Skeletal muscle tissue (tissue), 3 donors: ENCODE measurements at regions not wholly inside any gene's neighbourhood (a gene's known extent, or its start where the extent isn't known, plus 50 kb on each side); places are given as distances from the start of the nearest gene placed in this dataset.

Source experiments
- H3K27ac ChIP-seq: one replicate; pipeline ENCODE4 v1.7.0; 2013; ENCODE audit warnings: mild to moderate bottlenecking, low read depth, low read length, inconsistent platforms
- H3K27me3 ChIP-seq, 3 donors: one replicate each; pipeline ENCODE4 v1.7.0; 2013; ENCODE audit warnings: low read length in 3 of 3; ENCODE audit not compliant: control insufficient read depth in 3 of 3, insufficient read depth in 3 of 3
- H3K36me3 ChIP-seq, 3 donors: one replicate each; pipeline ENCODE4 v1.7.0; 2013; ENCODE audit warnings: low read length in 3 of 3; ENCODE audit not compliant: control insufficient read depth in 3 of 3, insufficient read depth in 3 of 3
- H3K4me1 ChIP-seq, 3 donors: one replicate each; pipeline ENCODE4 v1.7.0; 2013; ENCODE audit warnings: low read length in 3 of 3, mild to moderate bottlenecking in 3 of 3; ENCODE audit not compliant: control insufficient read depth in 3 of 3, insufficient read depth in 3 of 3
- H3K4me3 ChIP-seq, 3 donors: one replicate each; pipeline ENCODE4 v1.7.0; 2013; ENCODE audit warnings: low read length in 3 of 3
- H3K9ac ChIP-seq, 3 donors: one replicate each; pipeline ENCODE4 v1.7.0; 2013; ENCODE audit warnings: low read length in 3 of 3, mild to moderate bottlenecking in 3 of 3, moderate library complexity in 2 of 3, low read depth in 1 of 3
- H3K9me3 ChIP-seq, 3 donors: one replicate each; pipeline ENCODE4 v1.7.0; 2013; ENCODE audit warnings: low read length in 3 of 3; ENCODE audit not compliant: control insufficient read depth in 3 of 3
- donor health status: Osteomylitis.

GRCh38 chr14:84006643-84007155 is 1523.2 kb upstream of the FLRT2 start:
- Histone ChIP-seq H3K27me3 (no peaks in the 10 kb centered on the region), H3K9me3 (no peaks in the 10 kb centered on the region), H3K9ac (no peak overlapping the region), H3K36me3 (no peaks in the 10 kb centered on the region), H3K4me1 (no peaks in the 10 kb centered on the region), H3K4me3 (no peak overlapping the region), H3K27ac (no peak overlapping the region)

- H3K9me3 ChIP-seq = no peaks in the 10 kb centered on the region
- H3K27ac ChIP-seq = no peak overlapping the region
- H3K36me3 ChIP-seq = no peaks in the 10 kb centered on the region
- H3K4me3 ChIP-seq = no peak overlapping the region
- H3K9ac ChIP-seq = no peak overlapping the region
- no peaks in the 10 kb centered on the region for H3K4me1 ChIP-seq
- no peaks in the 10 kb centered on the region for H3K27me3 ChIP-seq
Measured at GRCh38 chr14:84013424-84013823, 1516.5 kb upstream of the FLRT2 start.

GRCh38 chr14:84017495-84017894 is 1512.4 kb upstream of the FLRT2 start:
- no peaks in the 10 kb centered on the region for H3K27me3 ChIP-seq
- H3K9me3 ChIP-seq = peaks cover 0 to 2% (median 0%) of the 10 kb centered on the region in 3 donors
- H3K9ac ChIP-seq = no peak overlapping the region
- H3K4me1 ChIP-seq = no peaks in the 10 kb centered on the region
- no peak overlapping the region for H3K4me3 ChIP-seq
- H3K36me3 ChIP-seq = no peaks in the 10 kb centered on the region
- H3K27ac ChIP-seq = no peak overlapping the region

- Histone ChIP-seq H3K9ac (no peak overlapping the region), H3K27ac (no peak overlapping the region), H3K4me1 (no peaks in the 10 kb centered on the region), H3K9me3 (peaks cover 0 to 2% (median 0%) of the 10 kb centered on the region in 3 donors), H3K4me3 (no peak overlapping the region), H3K36me3 (no peaks in the 10 kb centered on the region), H3K27me3 (no peaks in the 10 kb centered on the region)
Measured at GRCh38 chr14:84021433-84021832, 1508.5 kb upstream of the FLRT2 start.

- peaks cover 0 to 2% (median 0%) of the 10 kb centered on the region in 3 donors for H3K9me3 ChIP-seq
- H3K9ac ChIP-seq = no peak overlapping the region
- H3K4me1 ChIP-seq = no peaks in the 10 kb centered on the region
- H3K27ac ChIP-seq = no peak overlapping the region
- no peak overlapping the region for H3K4me3 ChIP-seq
- H3K36me3 ChIP-seq = no peaks in the 10 kb centered on the region
- no peaks in the 10 kb centered on the region for H3K27me3 ChIP-seq
Measured at GRCh38 chr14:84024231-84024820, 1505.6 kb upstream of the FLRT2 start.

GRCh38 chr14:84025106-84026012 is 1504.6 kb upstream of the FLRT2 start:
- Histone ChIP-seq H3K27me3 (no peaks in the 10 kb centered on the region), H3K9me3 (peaks cover 0 to 2% (median 0%) of the 10 kb centered on the region in 3 donors), H3K36me3 (no peaks in the 10 kb centered on the region), H3K27ac (no peak overlapping the region), H3K9ac (no peak overlapping the region), H3K4me3 (no peak overlapping the region), H3K4me1 (no peaks in the 10 kb centered on the region)

- no peak overlapping the region for H3K9ac ChIP-seq
- H3K27ac ChIP-seq = no peak overlapping the region
- H3K36me3 ChIP-seq = no peaks in the 10 kb centered on the region
- H3K4me3 ChIP-seq = no peak overlapping the region
- H3K4me1 ChIP-seq = no peaks in the 10 kb centered on the region
- H3K27me3 ChIP-seq = no peaks in the 10 kb centered on the region
- H3K9me3 ChIP-seq = no peaks in the 10 kb centered on the region
Measured at GRCh38 chr14:84027351-84027750, 1502.6 kb upstream of the FLRT2 start.

GRCh38 chr14:84028080-84028604 is 1501.8 kb upstream of the FLRT2 start:
- Histone ChIP-seq H3K9ac (no peak overlapping the region), H3K4me1 (no peaks in the 10 kb centered on the region), H3K27ac (no peak overlapping the region), H3K9me3 (no peaks in the 10 kb centered on the region), H3K4me3 (no peak overlapping the region), H3K36me3 (no peaks in the 10 kb centered on the region), H3K27me3 (no peaks in the 10 kb centered on the region)

GRCh38 chr14:84029246-84029645 is 1500.7 kb upstream of the FLRT2 start:
- Histone ChIP-seq H3K9me3 (no peaks in the 10 kb centered on the region), H3K27me3 (no peaks in the 10 kb centered on the region), H3K4me3 (no peak overlapping the region), H3K4me1 (no peaks in the 10 kb centered on the region), H3K27ac (no peak overlapping the region), H3K9ac (no peak overlapping the region), H3K36me3 (no peaks in the 10 kb centered on the region)

- H3K9me3 ChIP-seq = no peaks in the 10 kb centered on the region
- H3K36me3 ChIP-seq = no peaks in the 10 kb centered on the region
- H3K27me3 ChIP-seq = no peaks in the 10 kb centered on the region
- H3K4me1 ChIP-seq = no peaks in the 10 kb centered on the region
- H3K27ac ChIP-seq = no peak overlapping the region
- H3K4me3 ChIP-seq = no peak overlapping the region
- no peak overlapping the region for H3K9ac ChIP-seq
Measured at GRCh38 chr14:84029720-84030119, 1500.2 kb upstream of the FLRT2 start.
